DND-41 (cell line): ENCODE measurements at regions not wholly inside any gene's neighbourhood (a gene's known extent, or its start where the extent isn't known, plus 50 kb on each side); places are given as distances from the start of the nearest gene placed in this dataset.
A peak's percentile ranks its signal among the peaks of the same experiment; 100 is the strongest.

Source experiments
- EZH2 ChIP-seq: IDR thresholded peaks from 3 replicates; pipeline ENCODE4 v1.6.1; 2012; ENCODE audit warnings: borderline replicate concordance, low read depth, mild to moderate bottlenecking, moderate library complexity, low read length, inconsistent platforms; ENCODE audit not compliant: severe bottlenecking
- TF ChIP-seq, protein P1 (sequence below): IDR thresholded peaks from 2 replicates; pipeline ENCODE4 v1.5.1; 2012; ENCODE audit warnings: borderline replicate concordance, low read length, moderate library complexity, mild to moderate bottlenecking; ENCODE audit not compliant: poor library complexity, severe bottlenecking; ENCODE audit errors: extremely low read depth

DNA sequence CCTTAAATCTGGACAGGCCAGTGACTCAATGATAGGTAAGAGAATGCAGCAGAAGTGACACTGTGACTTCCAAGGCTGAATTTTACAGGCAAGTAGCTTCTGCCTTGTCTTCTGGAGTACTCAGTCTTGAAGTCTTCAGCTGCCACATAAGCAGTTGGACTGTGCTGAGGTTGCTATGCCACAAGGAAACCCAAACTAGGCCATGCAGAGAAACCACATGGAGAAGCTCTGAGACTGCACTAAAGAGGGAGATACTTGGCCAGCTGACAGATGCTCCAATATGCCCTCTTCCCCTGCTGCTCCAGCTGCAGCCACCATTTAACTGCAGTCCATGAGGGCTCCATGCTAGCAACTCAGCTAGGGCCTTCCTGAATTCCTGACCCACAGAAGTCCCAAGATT lies 119.4 kb upstream of the GADL1 start:
- TF ChIP-seq, protein P1, sequence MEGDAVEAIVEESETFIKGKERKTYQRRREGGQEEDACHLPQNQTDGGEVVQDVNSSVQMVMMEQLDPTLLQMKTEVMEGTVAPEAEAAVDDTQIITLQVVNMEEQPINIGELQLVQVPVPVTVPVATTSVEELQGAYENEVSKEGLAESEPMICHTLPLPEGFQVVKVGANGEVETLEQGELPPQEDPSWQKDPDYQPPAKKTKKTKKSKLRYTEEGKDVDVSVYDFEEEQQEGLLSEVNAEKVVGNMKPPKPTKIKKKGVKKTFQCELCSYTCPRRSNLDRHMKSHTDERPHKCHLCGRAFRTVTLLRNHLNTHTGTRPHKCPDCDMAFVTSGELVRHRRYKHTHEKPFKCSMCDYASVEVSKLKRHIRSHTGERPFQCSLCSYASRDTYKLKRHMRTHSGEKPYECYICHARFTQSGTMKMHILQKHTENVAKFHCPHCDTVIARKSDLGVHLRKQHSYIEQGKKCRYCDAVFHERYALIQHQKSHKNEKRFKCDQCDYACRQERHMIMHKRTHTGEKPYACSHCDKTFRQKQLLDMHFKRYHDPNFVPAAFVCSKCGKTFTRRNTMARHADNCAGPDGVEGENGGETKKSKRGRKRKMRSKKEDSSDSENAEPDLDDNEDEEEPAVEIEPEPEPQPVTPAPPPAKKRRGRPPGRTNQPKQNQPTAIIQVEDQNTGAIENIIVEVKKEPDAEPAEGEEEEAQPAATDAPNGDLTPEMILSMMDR = peak; percentile 49
- TF ChIP-seq EZH2 = no peak
